ENCODE measurements at regions not wholly inside any gene's neighbourhood (a gene's known extent, or its start where the extent isn't known, plus 50 kb on each side); places are given as distances from the start of the nearest gene placed in this dataset.

- TF ChIP-seq, protein P1, sequence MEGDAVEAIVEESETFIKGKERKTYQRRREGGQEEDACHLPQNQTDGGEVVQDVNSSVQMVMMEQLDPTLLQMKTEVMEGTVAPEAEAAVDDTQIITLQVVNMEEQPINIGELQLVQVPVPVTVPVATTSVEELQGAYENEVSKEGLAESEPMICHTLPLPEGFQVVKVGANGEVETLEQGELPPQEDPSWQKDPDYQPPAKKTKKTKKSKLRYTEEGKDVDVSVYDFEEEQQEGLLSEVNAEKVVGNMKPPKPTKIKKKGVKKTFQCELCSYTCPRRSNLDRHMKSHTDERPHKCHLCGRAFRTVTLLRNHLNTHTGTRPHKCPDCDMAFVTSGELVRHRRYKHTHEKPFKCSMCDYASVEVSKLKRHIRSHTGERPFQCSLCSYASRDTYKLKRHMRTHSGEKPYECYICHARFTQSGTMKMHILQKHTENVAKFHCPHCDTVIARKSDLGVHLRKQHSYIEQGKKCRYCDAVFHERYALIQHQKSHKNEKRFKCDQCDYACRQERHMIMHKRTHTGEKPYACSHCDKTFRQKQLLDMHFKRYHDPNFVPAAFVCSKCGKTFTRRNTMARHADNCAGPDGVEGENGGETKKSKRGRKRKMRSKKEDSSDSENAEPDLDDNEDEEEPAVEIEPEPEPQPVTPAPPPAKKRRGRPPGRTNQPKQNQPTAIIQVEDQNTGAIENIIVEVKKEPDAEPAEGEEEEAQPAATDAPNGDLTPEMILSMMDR (IDR thresholded peaks at IDR 0.05): no peak
- no peak for TF ChIP-seq POLR2A (IDR thresholded peaks at IDR 0.05)
These were observed 638.8 kb downstream of the LRRC70 start for GRCh38 chr5:63217422-63217821.

All from suprapubic skin (tissue), 3 donors.